ENCODE measurements at regions not wholly inside any gene's neighbourhood (a gene's known extent, or its start where the extent isn't known, plus 50 kb on each side); places are given as distances from the start of the nearest gene placed in this dataset.

- no peak overlapping the region for H3K27ac ChIP-seq (ENCODE audit: low read depth, low read length)
- no peaks in the 10 kb centered on the region for H3K27me3 ChIP-seq (ENCODE audit: control insufficient read depth in 1 of 2, insufficient read depth in 2 of 2, low read length in 2 of 2)
- H3K36me3 ChIP-seq (ENCODE audit: insufficient read depth, low read length), result no peaks in the 10 kb centered on the region
- H3K4me3 ChIP-seq (ENCODE audit: low read depth in 1 of 2, low read length in 2 of 2), result no peak overlapping the region
- H3K9ac ChIP-seq (ENCODE audit: low read length), result no peak overlapping the region
- no peaks in the 10 kb centered on the region for H3K9me3 ChIP-seq (ENCODE audit: low read length)
- H3K4me1 ChIP-seq (ENCODE audit: insufficient read depth, low read length), result no peaks in the 10 kb centered on the region
These were observed 1131.4 kb downstream of the XPNPEP1 start for GRCh38 chr10:108791794-108792474.

- H3K9me3 ChIP-seq (ENCODE audit: low read length), result no peaks in the 10 kb centered on the region
- H3K9ac ChIP-seq (ENCODE audit: low read length), result no peak overlapping the region
- H3K4me3 ChIP-seq (ENCODE audit: low read depth in 1 of 2, low read length in 2 of 2), result no peak overlapping the region
- H3K27ac ChIP-seq (ENCODE audit: low read depth, low read length), result no peak overlapping the region
- no peaks in the 10 kb centered on the region for H3K36me3 ChIP-seq (ENCODE audit: insufficient read depth, low read length)
- no peaks in the 10 kb centered on the region for H3K4me1 ChIP-seq (ENCODE audit: insufficient read depth, low read length)
- H3K27me3 ChIP-seq (ENCODE audit: control insufficient read depth in 1 of 2, insufficient read depth in 2 of 2, low read length in 2 of 2), result no peaks in the 10 kb centered on the region
These were observed 1132.3 kb downstream of the XPNPEP1 start for GRCh38 chr10:108791030-108791429.

GRCh38 chr10:108789919-108790318 is 1133.4 kb downstream of the XPNPEP1 start:
- H3K27ac ChIP-seq (ENCODE audit: low read depth, low read length), result no peak overlapping the region
- H3K9ac ChIP-seq (ENCODE audit: low read length), result no peak overlapping the region
- H3K4me3 ChIP-seq (ENCODE audit: low read depth in 1 of 2, low read length in 2 of 2), result no peak overlapping the region
- H3K36me3 ChIP-seq (ENCODE audit: insufficient read depth, low read length), result no peaks in the 10 kb centered on the region
- H3K9me3 ChIP-seq (ENCODE audit: low read length), result no peaks in the 10 kb centered on the region
- no peaks in the 10 kb centered on the region for H3K4me1 ChIP-seq (ENCODE audit: insufficient read depth, low read length)
- H3K27me3 ChIP-seq (ENCODE audit: control insufficient read depth in 1 of 2, insufficient read depth in 2 of 2, low read length in 2 of 2), result no peaks in the 10 kb centered on the region

GRCh38 chr10:108789336-108789735 is 1134.0 kb downstream of the XPNPEP1 start:
- no peak overlapping the region for H3K27ac ChIP-seq (ENCODE audit: low read depth, low read length)
- no peaks in the 10 kb centered on the region for H3K27me3 ChIP-seq (ENCODE audit: control insufficient read depth in 1 of 2, insufficient read depth in 2 of 2, low read length in 2 of 2)
- no peak overlapping the region for H3K4me3 ChIP-seq (ENCODE audit: low read depth in 1 of 2, low read length in 2 of 2)
- no peaks in the 10 kb centered on the region for H3K4me1 ChIP-seq (ENCODE audit: insufficient read depth, low read length)
- no peaks in the 10 kb centered on the region for H3K9me3 ChIP-seq (ENCODE audit: low read length)
- H3K9ac ChIP-seq (ENCODE audit: low read length), result no peak overlapping the region
- no peaks in the 10 kb centered on the region for H3K36me3 ChIP-seq (ENCODE audit: insufficient read depth, low read length)

GRCh38 chr10:108788891-108789290 is 1134.4 kb downstream of the XPNPEP1 start:
- no peak overlapping the region for H3K4me3 ChIP-seq (ENCODE audit: low read depth in 1 of 2, low read length in 2 of 2)
- H3K36me3 ChIP-seq (ENCODE audit: insufficient read depth, low read length), result no peaks in the 10 kb centered on the region
- no peak overlapping the region for H3K9ac ChIP-seq (ENCODE audit: low read length)
- no peaks in the 10 kb centered on the region for H3K4me1 ChIP-seq (ENCODE audit: insufficient read depth, low read length)
- no peaks in the 10 kb centered on the region for H3K27me3 ChIP-seq (ENCODE audit: control insufficient read depth in 1 of 2, insufficient read depth in 2 of 2, low read length in 2 of 2)
- H3K9me3 ChIP-seq (ENCODE audit: low read length), result no peaks in the 10 kb centered on the region
- H3K27ac ChIP-seq (ENCODE audit: low read depth, low read length), result no peak overlapping the region

- H3K9me3 ChIP-seq (ENCODE audit: low read length), result no peaks in the 10 kb centered on the region
- H3K9ac ChIP-seq (ENCODE audit: low read length), result no peak overlapping the region
- H3K4me1 ChIP-seq (ENCODE audit: insufficient read depth, low read length), result no peaks in the 10 kb centered on the region
- H3K27me3 ChIP-seq (ENCODE audit: control insufficient read depth in 1 of 2, insufficient read depth in 2 of 2, low read length in 2 of 2), result no peaks in the 10 kb centered on the region
- H3K4me3 ChIP-seq (ENCODE audit: low read depth in 1 of 2, low read length in 2 of 2), result no peak overlapping the region
- no peaks in the 10 kb centered on the region for H3K36me3 ChIP-seq (ENCODE audit: insufficient read depth, low read length)
- H3K27ac ChIP-seq (ENCODE audit: low read depth, low read length), result no peak overlapping the region
These were observed 1135.4 kb downstream of the XPNPEP1 start for GRCh38 chr10:108787932-108788331.

- no peaks in the 10 kb centered on the region for H3K36me3 ChIP-seq (ENCODE audit: insufficient read depth, low read length)
- H3K27ac ChIP-seq (ENCODE audit: low read depth, low read length), result no peak overlapping the region
These were observed 1138.3 kb downstream of the XPNPEP1 start for GRCh38 chr10:108785011-108785410.

GRCh38 chr10:108784534-108784933 is 1138.8 kb downstream of the XPNPEP1 start:
- Histone ChIP-seq H3K4me1 (ENCODE audit: insufficient read depth, low read length) (no peaks in the 10 kb centered on the region), H3K9me3 (ENCODE audit: low read length) (no peaks in the 10 kb centered on the region), H3K9ac (ENCODE audit: low read length) (no peak overlapping the region), H3K27me3 (ENCODE audit: control insufficient read depth in 1 of 2, insufficient read depth in 2 of 2, low read length in 2 of 2) (no peaks in the 10 kb centered on the region), H3K4me3 (ENCODE audit: low read depth in 1 of 2, low read length in 2 of 2) (no peak overlapping the region), H3K36me3 (ENCODE audit: insufficient read depth, low read length) (no peaks in the 10 kb centered on the region), H3K27ac (ENCODE audit: low read depth, low read length) (no peak overlapping the region)

More at GRCh38 chr10:108785011-108785410, 1138.3 kb downstream of the XPNPEP1 start:
- H3K4me3 ChIP-seq (ENCODE audit: low read depth in 1 of 2, low read length in 2 of 2), result no peak overlapping the region
- no peak overlapping the region for H3K9ac ChIP-seq (ENCODE audit: low read length)
- H3K9me3 ChIP-seq (ENCODE audit: low read length), result no peaks in the 10 kb centered on the region
- no peaks in the 10 kb centered on the region for H3K27me3 ChIP-seq (ENCODE audit: control insufficient read depth in 1 of 2, insufficient read depth in 2 of 2, low read length in 2 of 2)
- H3K4me1 ChIP-seq (ENCODE audit: insufficient read depth, low read length), result no peaks in the 10 kb centered on the region

- Histone ChIP-seq H3K27ac (ENCODE audit: low read depth, low read length) (no peak overlapping the region), H3K9me3 (ENCODE audit: low read length) (no peaks in the 10 kb centered on the region), H3K36me3 (ENCODE audit: insufficient read depth, low read length) (no peaks in the 10 kb centered on the region), H3K4me3 (ENCODE audit: low read depth in 1 of 2, low read length in 2 of 2) (no peak overlapping the region), H3K4me1 (ENCODE audit: insufficient read depth, low read length) (no peaks in the 10 kb centered on the region), H3K9ac (ENCODE audit: low read length) (no peak overlapping the region), H3K27me3 (ENCODE audit: control insufficient read depth in 1 of 2, insufficient read depth in 2 of 2, low read length in 2 of 2) (no peaks in the 10 kb centered on the region)
These were observed 1139.4 kb downstream of the XPNPEP1 start for GRCh38 chr10:108783897-108784296.

GRCh38 chr10:108782411-108782810 is 1140.9 kb downstream of the XPNPEP1 start:
- Histone ChIP-seq H3K9ac (ENCODE audit: low read length) (no peak overlapping the region), H3K27ac (ENCODE audit: low read depth, low read length) (no peak overlapping the region), H3K36me3 (ENCODE audit: insufficient read depth, low read length) (no peaks in the 10 kb centered on the region), H3K4me1 (ENCODE audit: insufficient read depth, low read length) (no peaks in the 10 kb centered on the region), H3K9me3 (ENCODE audit: low read length) (no peaks in the 10 kb centered on the region), H3K4me3 (ENCODE audit: low read depth in 1 of 2, low read length in 2 of 2) (no peak overlapping the region), H3K27me3 (ENCODE audit: control insufficient read depth in 1 of 2, insufficient read depth in 2 of 2, low read length in 2 of 2) (no peaks in the 10 kb centered on the region)

GRCh38 chr10:108779501-108779900 is 1143.8 kb downstream of the XPNPEP1 start:
- Histone ChIP-seq H3K9me3 (ENCODE audit: low read length) (no peaks in the 10 kb centered on the region), H3K27ac (ENCODE audit: low read depth, low read length) (no peak overlapping the region), H3K9ac (ENCODE audit: low read length) (no peak overlapping the region), H3K4me1 (ENCODE audit: insufficient read depth, low read length) (no peaks in the 10 kb centered on the region), H3K36me3 (ENCODE audit: insufficient read depth, low read length) (no peaks in the 10 kb centered on the region), H3K4me3 (ENCODE audit: low read depth in 1 of 2, low read length in 2 of 2) (no peak overlapping the region), H3K27me3 (ENCODE audit: control insufficient read depth in 1 of 2, insufficient read depth in 2 of 2, low read length in 2 of 2) (no peaks in the 10 kb centered on the region)

GRCh38 chr10:108775911-108776475 is 1147.3 kb downstream of the XPNPEP1 start:
- no peaks in the 10 kb centered on the region for H3K4me1 ChIP-seq (ENCODE audit: insufficient read depth, low read length)
- H3K27ac ChIP-seq (ENCODE audit: low read depth, low read length), result no peak overlapping the region
- H3K36me3 ChIP-seq (ENCODE audit: insufficient read depth, low read length), result no peaks in the 10 kb centered on the region
- H3K4me3 ChIP-seq (ENCODE audit: low read depth in 1 of 2, low read length in 2 of 2), result no peak overlapping the region
- H3K9ac ChIP-seq (ENCODE audit: low read length), result no peak overlapping the region
- H3K9me3 ChIP-seq (ENCODE audit: low read length), result no peaks in the 10 kb centered on the region
- H3K27me3 ChIP-seq (ENCODE audit: control insufficient read depth in 1 of 2, insufficient read depth in 2 of 2, low read length in 2 of 2), result no peaks in the 10 kb centered on the region

All from muscle layer of colon (tissue), 2 donors.